Activated naive CD8-positive, alpha-beta T cell treated with anti-CD3 and anti-CD28 coated beads, Interleukin-2, amount 10 ng/mL, durations not matched to agents 7 days and 5 days (primary cell): ENCODE measurements at regions not wholly inside any gene's neighbourhood (a gene's known extent, or its start where the extent isn't known, plus 50 kb on each side); places are given as distances from the start of the nearest gene placed in this dataset.
"Not testable (repeated sequence)": the region's sequence is repeated elsewhere in the genome, so short reads cannot be mapped to it uniquely, and the experiment has no call there.

ENCODE experiments used
- ATAC-seq: fragments of 150-1000 bp; cut with Tn5 transposase; one replicate; pipeline ENCODE4 v1.10.0; 2021; ENCODE audit warnings: low read depth, moderate library complexity
- POLR2A ChIA-PET: fragments of 350-600 bp; sonication (Branson Sonifier 250); formaldehyde crosslinking; loops from one replicate; lab custom pipeline; 2021; ENCODE audit warnings: antibody characterized with exemption; lab: Charles Lee
- DNase-seq: peaks from one replicate; pipeline ENCODE4 v3.0.0; 2021
- H3K27ac Mint-ChIP-seq: one replicate; pipeline ENCODE4 v1.8.0; 2022; ENCODE audit warnings: mild to moderate bottlenecking, mixed read lengths
- H3K27me3 Mint-ChIP-seq: one replicate; pipeline ENCODE4 v1.8.0; 2022; ENCODE audit warnings: mild to moderate bottlenecking, moderate library complexity, mixed read lengths
- H3K36me3 Mint-ChIP-seq: one replicate; pipeline ENCODE4 v1.8.0; 2021; ENCODE audit warnings: mild to moderate bottlenecking, mixed read lengths
- H3K4me1 Mint-ChIP-seq: one replicate; pipeline ENCODE4 v1.8.0; 2021; ENCODE audit warnings: mixed read lengths
- H3K4me3 Mint-ChIP-seq: one replicate; pipeline ENCODE4 v1.8.0; 2022; ENCODE audit warnings: mild to moderate bottlenecking, moderate library complexity, mixed read lengths
- H3K9me3 Mint-ChIP-seq: one replicate; pipeline ENCODE4 v1.8.0; 2021; ENCODE audit warnings: mixed read lengths

DNA sequence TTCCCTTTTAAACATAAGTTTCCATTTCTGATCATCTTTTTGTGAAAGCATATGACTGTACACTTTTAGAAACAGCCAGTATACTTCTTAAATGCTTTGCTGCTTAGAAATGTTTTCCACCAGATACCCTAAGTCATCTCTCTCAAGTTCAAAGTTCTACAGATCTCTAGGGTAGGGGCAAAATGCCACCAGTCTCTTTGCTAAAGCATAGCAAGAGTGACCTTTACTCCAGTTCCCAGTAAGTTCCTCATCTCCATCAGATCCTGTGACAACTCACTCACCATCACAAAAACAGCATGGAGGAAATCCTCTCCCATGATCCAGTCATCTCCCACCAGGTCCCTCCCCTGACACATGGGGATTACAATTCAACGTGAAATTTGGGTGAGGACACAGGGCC lies 75.6 kb upstream of the RNF32 start:
- H3K36me3 Mint-ChIP-seq, ATAC-seq, H3K4me1 Mint-ChIP-seq, H3K27ac Mint-ChIP-seq, POLR2A ChIA-PET, DNase-seq, H3K9me3 Mint-ChIP-seq, H3K4me3 Mint-ChIP-seq, H3K27me3 Mint-ChIP-seq: not testable (repeated sequence)

DNA sequence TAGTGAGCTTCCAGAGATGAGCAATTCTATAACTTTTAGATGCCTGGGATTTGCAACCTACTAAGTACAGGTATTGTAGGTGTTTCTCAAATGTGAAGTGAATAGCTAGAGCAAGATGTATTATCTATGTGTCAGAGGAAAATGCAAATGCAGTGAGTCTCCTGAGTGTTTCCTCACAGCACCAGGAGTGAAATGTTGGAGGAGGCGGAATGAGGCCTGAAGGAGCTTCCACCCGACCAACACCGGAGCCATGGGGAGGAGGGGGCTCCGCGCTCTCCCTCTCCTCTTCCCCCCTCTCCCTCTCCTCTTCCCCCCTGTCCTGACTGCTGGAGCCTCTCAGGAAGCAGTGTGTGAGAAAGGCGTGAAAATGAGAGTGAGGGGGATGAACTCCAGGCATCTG lies 79.9 kb upstream of the RNF32 start:
- no peaks in the 10 kb centered on the region for H3K36me3 Mint-ChIP-seq
- H3K4me1 Mint-ChIP-seq: no peaks in the 10 kb centered on the region
- POLR2A ChIA-PET: no interaction called here
- peaks cover 6% of the 10 kb centered on the region for H3K27me3 Mint-ChIP-seq
- H3K4me3 Mint-ChIP-seq: no peak overlapping the region
- no peak overlapping the region for H3K27ac Mint-ChIP-seq
- H3K9me3 Mint-ChIP-seq: peaks cover 6% of the 10 kb centered on the region
- no peak for ATAC-seq
- no peak for DNase-seq

DNA sequence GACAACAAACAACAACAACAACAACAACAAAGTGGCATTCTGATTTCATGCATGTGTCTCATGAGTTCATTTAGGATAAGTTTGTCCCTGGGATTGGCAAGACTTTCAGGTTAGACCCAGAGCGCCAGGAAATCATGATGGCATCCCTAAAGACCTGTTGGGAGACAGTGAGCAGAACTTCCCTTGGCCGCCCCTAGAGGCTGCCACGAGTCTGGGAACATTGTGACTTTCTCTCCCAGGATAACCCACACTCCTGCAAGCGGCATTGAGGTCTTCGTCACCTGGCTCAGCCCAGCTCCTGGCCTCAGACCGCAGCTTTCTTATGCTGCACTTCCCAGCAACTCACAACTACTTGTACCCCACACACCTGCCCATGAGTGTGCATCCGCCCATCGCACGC lies 80.5 kb upstream of the RNF32 start:
- H3K4me1 Mint-ChIP-seq: no peaks in the 10 kb centered on the region
- ATAC-seq: no peak
- H3K9me3 Mint-ChIP-seq: peaks cover 3% of the 10 kb centered on the region
- DNase-seq: no peak
- no peaks in the 10 kb centered on the region for H3K36me3 Mint-ChIP-seq
- no peak overlapping the region for H3K27ac Mint-ChIP-seq
- POLR2A ChIA-PET: interaction anchor here (0.8 kb wide), 1 partner anchor 10 kb away, joined by 4 read pairs; no protein-coding TSS in a partner anchor
- peaks cover 5% of the 10 kb centered on the region for H3K27me3 Mint-ChIP-seq
- no peak overlapping the region for H3K4me3 Mint-ChIP-seq

DNA sequence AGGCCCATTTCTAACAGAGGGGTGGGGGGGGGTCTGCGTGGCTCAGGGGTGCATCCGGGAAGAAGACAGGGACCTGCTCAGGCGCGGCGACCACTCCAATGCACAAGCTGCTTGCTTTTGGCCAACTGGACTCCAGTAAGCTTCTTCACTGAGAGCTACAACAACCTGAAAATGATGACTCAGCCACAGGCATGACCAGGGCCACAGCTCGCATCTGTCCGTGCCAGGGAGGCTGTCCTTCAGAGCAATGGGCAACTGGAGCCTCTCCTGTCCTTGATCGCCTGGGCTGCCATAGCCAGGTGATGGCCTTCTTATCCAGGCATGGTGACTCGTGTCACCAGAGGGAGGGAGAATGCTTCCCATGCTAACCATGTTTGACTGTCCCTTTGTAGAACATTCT lies 81.6 kb upstream of the RNF32 start:
- POLR2A ChIA-PET: no interaction called here
- Mint-ChIP-seq H3K27ac (no peak overlapping the region), H3K4me1 (no peaks in the 10 kb centered on the region), H3K4me3 (no peak overlapping the region), H3K27me3 (peaks cover 7% of the 10 kb centered on the region), H3K9me3 (no peaks in the 10 kb centered on the region), H3K36me3 (no peaks in the 10 kb centered on the region)
- DNase-seq: no peak
- ATAC-seq: no peak

DNA sequence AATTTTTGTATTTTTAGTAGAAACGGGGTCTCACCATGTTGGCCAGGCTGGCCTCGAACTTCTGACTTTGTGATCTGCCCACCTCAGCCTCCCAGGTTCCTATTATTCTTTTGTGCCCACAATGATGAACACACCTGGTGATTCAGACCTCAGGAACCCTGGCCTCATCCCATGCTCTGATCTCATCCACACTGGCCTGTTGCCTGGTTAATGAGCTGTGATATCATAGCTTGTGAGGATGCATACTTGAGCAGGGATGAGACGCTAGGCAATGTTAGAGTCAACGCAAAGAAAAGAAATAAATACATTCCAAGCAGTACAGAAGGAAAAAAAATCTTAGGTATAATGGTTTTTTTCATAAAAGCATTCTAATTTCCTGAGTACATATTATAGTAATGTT lies 82.4 kb upstream of the RNF32 start:
- DNase-seq (no peak), ATAC-seq (no peak)
- H3K36me3 Mint-ChIP-seq: no peaks in the 10 kb centered on the region
- H3K27ac Mint-ChIP-seq: no peak overlapping the region
- H3K4me1 Mint-ChIP-seq: no peaks in the 10 kb centered on the region
- H3K9me3 Mint-ChIP-seq: no peaks in the 10 kb centered on the region
- POLR2A ChIA-PET: no interaction called here
- peaks cover 7% of the 10 kb centered on the region for H3K27me3 Mint-ChIP-seq
- H3K4me3 Mint-ChIP-seq: no peak overlapping the region

DNA sequence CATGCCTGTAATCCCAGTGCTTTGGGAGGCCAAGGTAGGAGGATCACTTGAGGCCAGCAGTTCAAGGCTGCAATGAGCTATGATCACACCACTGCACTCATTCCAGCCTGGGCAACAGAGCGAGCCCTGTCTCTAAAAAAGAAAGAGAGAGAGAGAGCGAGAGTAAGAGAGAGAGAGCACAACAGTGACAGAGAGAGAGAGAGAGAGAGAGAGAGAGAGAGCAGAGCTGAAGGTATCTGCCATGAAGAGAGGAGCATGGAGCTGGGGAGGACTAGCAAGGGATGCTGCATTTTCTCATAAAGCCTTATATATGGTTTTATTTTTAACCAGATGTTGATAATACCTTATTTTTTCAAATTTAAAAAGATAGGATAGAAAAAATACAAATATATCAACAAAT lies 84.5 kb upstream of the RNF32 start:
- DNase-seq (no peak), ATAC-seq (no peak)
- peaks cover 10% of the 10 kb centered on the region for H3K27me3 Mint-ChIP-seq
- H3K36me3 Mint-ChIP-seq: no peaks in the 10 kb centered on the region
- no peak overlapping the region for H3K4me3 Mint-ChIP-seq
- no peak overlapping the region for H3K27ac Mint-ChIP-seq
- POLR2A ChIA-PET: interaction anchor here (0.7 kb wide), 1 partner anchor 435 kb away, joined by 4 read pairs; no protein-coding TSS in a partner anchor
- H3K9me3 Mint-ChIP-seq: no peaks in the 10 kb centered on the region
- H3K4me1 Mint-ChIP-seq: no peaks in the 10 kb centered on the region

DNA sequence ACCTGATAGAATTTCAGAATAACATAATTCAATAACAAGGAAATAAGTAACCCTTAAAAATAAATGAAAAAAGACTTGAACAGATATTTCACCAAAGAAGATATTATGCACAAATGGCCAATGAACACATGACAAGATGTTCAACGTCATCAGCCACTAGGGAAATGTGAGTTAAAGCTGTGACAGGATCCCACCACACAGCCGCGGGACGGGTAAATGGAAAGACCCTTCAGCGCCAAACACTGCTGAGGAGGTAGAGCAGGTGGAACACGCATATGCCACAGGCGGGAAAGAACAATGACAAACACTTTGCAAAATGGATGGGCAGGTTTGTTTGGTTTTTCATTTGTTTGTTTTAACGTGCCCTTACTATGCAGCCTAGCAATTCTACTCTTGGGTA lies 86.1 kb upstream of the RNF32 start:
- Mint-ChIP-seq H3K36me3 (no peaks in the 10 kb centered on the region), H3K27me3 (peaks cover 10% of the 10 kb centered on the region), H3K9me3 (no peaks in the 10 kb centered on the region), H3K4me1 (no peaks in the 10 kb centered on the region), H3K4me3 (no peak overlapping the region), H3K27ac (no peak overlapping the region)
- POLR2A ChIA-PET: no interaction called here
- DNase-seq (no peak), ATAC-seq (no peak)

DNA sequence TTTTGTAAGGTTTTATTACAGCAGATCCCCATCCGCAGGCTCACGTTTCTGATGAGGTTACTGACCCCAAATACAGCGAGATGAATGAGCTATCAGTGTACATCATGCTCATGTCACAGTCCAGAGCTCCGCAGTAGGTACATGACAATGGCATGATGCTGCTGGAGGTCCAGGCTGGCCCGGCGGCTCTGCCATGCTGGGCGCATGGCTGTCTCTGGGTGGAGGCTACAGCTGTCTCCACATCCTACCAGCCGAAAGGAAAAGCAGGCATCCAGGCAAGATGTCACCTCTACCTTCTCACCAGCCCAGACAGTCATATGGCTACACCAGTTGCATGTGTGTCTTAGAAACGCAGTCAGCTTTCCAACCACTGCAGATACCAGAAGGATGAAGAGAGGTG lies 90.9 kb upstream of the RNF32 start:
- Mint-ChIP-seq H3K27me3 (peaks cover 18% of the 10 kb centered on the region), H3K4me1 (no peaks in the 10 kb centered on the region), H3K9me3 (peaks cover 4% of the 10 kb centered on the region), H3K36me3 (no peaks in the 10 kb centered on the region), H3K4me3 (no peak overlapping the region), H3K27ac (no peak overlapping the region)
- POLR2A ChIA-PET: no interaction called here
- no peak for ATAC-seq
- no peak for DNase-seq

DNA sequence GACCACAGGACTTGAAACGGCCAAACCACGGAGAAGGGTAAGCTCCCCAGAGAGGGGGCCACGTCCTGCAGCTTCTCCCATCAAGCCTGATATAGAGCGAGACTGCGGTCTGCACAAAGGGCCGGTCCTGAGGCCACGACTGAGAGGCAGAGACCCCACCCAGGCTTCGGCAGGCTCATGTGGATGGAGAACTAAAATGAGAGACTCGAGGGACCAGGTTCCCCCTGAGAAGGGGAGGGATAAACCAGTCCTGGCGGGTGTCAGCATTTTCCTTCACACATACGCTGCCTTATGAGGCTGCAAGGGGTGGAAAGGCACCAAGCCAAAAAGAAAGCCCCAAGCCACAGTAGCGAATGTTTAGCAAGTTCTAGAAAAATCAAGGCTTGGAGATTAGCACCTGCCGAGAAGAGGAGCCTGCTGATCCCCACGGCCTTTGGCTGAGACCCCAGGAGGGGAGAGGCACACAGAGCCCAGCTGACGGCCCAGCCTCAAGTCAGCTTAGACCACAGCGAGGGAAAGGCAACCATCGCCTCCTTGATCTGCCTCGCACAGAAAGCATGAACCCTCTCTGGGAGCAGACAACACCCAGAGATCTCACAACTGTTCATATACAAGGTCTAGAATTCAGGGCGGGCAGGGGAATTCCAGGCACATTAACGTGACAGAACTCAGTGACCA lies 92.6 kb upstream of the RNF32 start:
- Mint-ChIP-seq H3K27ac (no peak overlapping the region), H3K36me3 (no peaks in the 10 kb centered on the region), H3K4me3 (no peak overlapping the region), H3K27me3 (peaks cover 14% of the 10 kb centered on the region), H3K9me3 (peaks cover 4% of the 10 kb centered on the region), H3K4me1 (no peaks in the 10 kb centered on the region)
- ATAC-seq (no peak), DNase-seq (no peak)
- POLR2A ChIA-PET: no interaction called here

DNA sequence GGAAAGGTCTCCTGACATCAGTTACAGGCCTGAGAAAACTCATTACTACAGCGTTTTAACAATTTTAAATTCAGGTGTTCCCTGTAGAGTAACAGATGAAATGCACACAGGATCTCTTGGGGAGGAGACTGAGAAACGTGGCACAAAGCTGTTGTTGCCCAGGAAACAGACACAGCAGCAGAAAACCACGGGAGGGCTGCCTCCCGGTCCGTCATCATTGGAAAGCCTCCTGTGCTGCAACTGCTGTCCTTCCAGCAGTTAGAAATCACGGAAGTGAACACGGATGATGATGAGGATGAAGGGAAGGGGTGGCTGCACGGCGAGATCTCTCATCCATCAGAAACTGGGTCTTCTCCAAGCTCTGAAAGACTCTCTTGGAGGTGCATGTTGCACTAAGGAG lies 94.6 kb upstream of the RNF32 start:
- ATAC-seq: no peak
- no peaks in the 10 kb centered on the region for H3K36me3 Mint-ChIP-seq
- no peak for DNase-seq
- peaks cover 8% of the 10 kb centered on the region for H3K27me3 Mint-ChIP-seq
- no peak overlapping the region for H3K27ac Mint-ChIP-seq
- H3K9me3 Mint-ChIP-seq: peaks cover 4% of the 10 kb centered on the region
- H3K4me3 Mint-ChIP-seq: no peak overlapping the region
- H3K4me1 Mint-ChIP-seq: no peaks in the 10 kb centered on the region
- POLR2A ChIA-PET: no interaction called here

DNA sequence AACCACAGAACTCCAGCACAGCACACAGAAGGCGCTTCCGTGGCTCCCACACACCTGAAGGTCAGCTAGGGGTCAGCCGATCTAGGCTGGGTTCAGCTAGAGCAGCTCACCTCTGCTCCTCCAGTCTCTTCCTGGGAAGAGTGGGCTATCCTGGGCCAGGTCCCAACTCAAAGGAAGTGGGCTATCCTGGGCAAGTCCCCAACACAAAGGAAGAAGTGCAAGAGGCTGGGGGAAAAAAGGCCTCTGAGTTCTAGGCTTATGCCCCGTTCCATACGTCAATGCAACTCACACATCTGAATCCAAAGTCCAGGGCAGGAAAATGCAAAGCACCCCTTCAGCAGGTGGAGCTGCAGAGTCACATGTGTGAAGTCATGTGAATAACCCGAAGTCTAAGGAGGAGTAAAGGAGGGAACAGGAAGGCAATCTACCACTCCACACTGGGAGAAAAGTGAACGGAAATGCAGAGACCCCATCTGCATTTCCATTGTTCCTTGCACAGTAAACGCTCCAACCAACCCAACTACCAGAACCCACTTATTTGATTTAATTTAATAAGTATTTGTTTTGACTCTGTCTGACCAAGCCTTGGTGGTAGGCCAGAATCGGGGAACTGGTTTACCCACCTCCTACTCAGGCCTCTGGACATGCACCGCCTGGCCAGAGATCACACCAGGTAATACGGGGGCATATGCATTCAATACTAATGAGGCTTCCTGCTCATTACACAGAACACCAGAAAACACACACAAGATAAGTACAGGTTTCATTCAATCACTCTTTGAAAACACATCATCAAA lies 95.5 kb upstream of the RNF32 start:
- H3K27ac Mint-ChIP-seq: no peak overlapping the region
- no peaks in the 10 kb centered on the region for H3K36me3 Mint-ChIP-seq
- no peak for ATAC-seq
- POLR2A ChIA-PET: interaction anchor here (0.6 kb wide), 1 partner anchor 309 kb away, joined by 3 read pairs; no protein-coding TSS in a partner anchor
- peaks cover 4% of the 10 kb centered on the region for H3K9me3 Mint-ChIP-seq
- no peak overlapping the region for H3K4me3 Mint-ChIP-seq
- DNase-seq: no peak
- H3K27me3 Mint-ChIP-seq: peaks cover 8% of the 10 kb centered on the region
- no peaks in the 10 kb centered on the region for H3K4me1 Mint-ChIP-seq

DNA sequence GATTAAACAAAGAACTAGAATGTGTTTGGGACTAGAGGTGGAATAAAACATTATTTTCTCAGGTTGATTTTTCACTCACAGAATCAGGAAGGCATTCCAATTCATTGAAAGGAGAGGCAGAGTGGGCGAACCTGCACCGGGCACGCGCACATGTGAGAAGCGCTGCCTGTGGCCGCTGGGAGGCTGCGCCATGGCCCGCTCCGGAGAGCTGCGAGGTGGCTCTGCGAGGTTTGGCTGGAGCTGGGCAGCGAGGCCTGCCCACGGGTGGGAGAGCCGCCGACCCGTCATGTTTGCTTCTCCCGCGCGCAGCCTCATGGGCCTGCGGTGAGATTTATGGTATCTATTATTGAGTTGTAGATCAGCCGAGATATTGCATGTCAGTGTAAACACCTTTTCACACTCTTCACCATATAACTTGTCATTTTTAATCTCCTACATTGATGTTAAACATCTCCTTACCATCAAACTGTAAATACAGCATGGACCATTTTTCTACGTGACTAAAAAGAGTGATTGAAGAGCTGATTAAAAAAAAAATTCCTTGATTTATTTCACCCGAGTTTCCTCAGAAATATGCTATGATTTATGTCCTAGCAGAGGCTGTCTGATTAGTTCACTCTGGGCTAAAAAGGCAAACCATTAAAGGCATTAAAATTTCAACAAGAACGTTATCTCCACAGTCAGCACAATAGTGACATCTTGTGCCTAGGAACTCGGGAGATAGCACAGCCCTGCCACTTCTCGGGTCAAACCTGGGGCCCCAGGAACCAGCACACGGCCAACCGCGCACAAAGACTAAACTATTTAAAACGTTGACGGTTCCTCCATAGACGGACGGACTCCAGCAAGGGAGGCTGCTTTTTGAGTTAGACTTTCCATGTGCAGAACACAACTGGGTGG lies 96.6 kb upstream of the RNF32 start:
- Mint-ChIP-seq H3K4me3 (no peak overlapping the region), H3K36me3 (no peaks in the 10 kb centered on the region), H3K4me1 (no peaks in the 10 kb centered on the region), H3K9me3 (peaks cover 4% of the 10 kb centered on the region), H3K27me3 (peaks cover 11% of the 10 kb centered on the region), H3K27ac (no peak overlapping the region)
- ATAC-seq: no peak
- POLR2A ChIA-PET: interaction anchor here (0.6 kb wide), 1 partner anchor 310 kb away, joined by 3 read pairs; no protein-coding TSS in a partner anchor
- no peak for DNase-seq

DNA sequence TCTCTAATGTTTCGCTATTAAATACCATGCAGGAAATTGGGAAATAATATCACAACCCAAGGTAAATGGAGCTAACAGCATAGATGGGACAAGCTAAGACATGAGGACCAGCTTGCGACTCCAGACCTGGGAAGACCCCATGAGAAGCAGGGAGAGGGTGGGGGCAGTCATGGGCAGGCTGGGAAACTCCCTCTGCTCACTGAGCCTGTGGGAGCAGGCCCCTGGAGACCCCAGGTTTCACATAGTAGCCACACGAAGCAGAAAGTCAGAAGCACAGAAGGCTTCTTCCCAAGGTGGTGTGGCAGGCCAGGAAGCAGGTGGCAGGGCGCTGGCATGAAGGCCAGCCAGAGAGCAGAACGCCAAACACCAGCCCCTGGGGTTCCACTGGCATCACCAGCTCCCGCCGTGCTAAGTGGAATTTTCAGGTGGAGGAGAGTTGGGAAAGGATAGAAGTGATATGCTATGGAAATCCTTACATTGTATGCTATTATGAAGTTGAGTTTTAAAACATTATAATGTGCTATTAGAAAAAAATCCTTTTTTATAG lies 99.9 kb upstream of the RNF32 start:
- no peak overlapping the region for H3K4me3 Mint-ChIP-seq
- POLR2A ChIA-PET: no interaction called here
- H3K27me3 Mint-ChIP-seq: peaks cover 5% of the 10 kb centered on the region
- no peak overlapping the region for H3K27ac Mint-ChIP-seq
- H3K9me3 Mint-ChIP-seq: no peaks in the 10 kb centered on the region
- no peak for ATAC-seq
- DNase-seq: no peak
- H3K36me3 Mint-ChIP-seq: no peaks in the 10 kb centered on the region
- H3K4me1 Mint-ChIP-seq: no peaks in the 10 kb centered on the region
